Mucosa of descending colon (tissue), 3 donors: ENCODE measurements at regions not wholly inside any gene's neighbourhood (a gene's known extent, or its start where the extent isn't known, plus 50 kb on each side); places are given as distances from the start of the nearest gene placed in this dataset.

Source experiments
- ATAC-seq: fragments of 200-7000 bp; cut with Tn5 transposase; one replicate; pipeline ENCODE4 v1.9.1; 2020; ENCODE audit warnings: mild to moderate bottlenecking, moderate library complexity
- DNase-seq, 3 donors: peaks; one replicate each; pipeline ENCODE4 v3.0.0-alpha.2; 2020
- H3K36me3 ChIP-seq: fragments of 200-600 bp; one replicate; pipeline ENCODE4 v1.8.0; 2021; ENCODE audit warnings: low read depth, mild to moderate bottlenecking
- H3K4me1 ChIP-seq: fragments of 200-600 bp; one replicate; pipeline ENCODE4 v1.8.0; 2021; ENCODE audit warnings: low read depth, mild to moderate bottlenecking
- H3K4me3 ChIP-seq: fragments of 200-600 bp; one replicate; pipeline ENCODE4 v1.8.0; 2021; ENCODE audit warnings: mild to moderate bottlenecking
- H3K9me3 ChIP-seq: fragments of 200-600 bp; one replicate; pipeline ENCODE4 v1.8.0; 2021; ENCODE audit warnings: mild to moderate bottlenecking
- intact Hi-C, 2 donors: fragments of 100-400 bp; cut with DNase I in 1 of 2; cut with micrococcal nuclease in 1 of 2; formaldehyde crosslinking; loops; one replicate each; pipeline versions ENCODE4 v1.11.0 to v1.11.1; 2022; cut with DNase I, micrococcal nuclease
- TF ChIP-seq, protein P1 (sequence below): fragments of 200-600 bp; IDR thresholded peaks from one replicate; pipeline ENCODE4 v1.8.0; 2022; ENCODE audit warnings: antibody characterized with exemption, mild to moderate bottlenecking
- donor health status: DM: no; HTN: no; CAD: no; lungs with moderate emphysema.
- donor health status: DM: no; HTN: no; CAD: no.
- donor health status: DM: no; HTN: yes; CAD: no.

DNA sequence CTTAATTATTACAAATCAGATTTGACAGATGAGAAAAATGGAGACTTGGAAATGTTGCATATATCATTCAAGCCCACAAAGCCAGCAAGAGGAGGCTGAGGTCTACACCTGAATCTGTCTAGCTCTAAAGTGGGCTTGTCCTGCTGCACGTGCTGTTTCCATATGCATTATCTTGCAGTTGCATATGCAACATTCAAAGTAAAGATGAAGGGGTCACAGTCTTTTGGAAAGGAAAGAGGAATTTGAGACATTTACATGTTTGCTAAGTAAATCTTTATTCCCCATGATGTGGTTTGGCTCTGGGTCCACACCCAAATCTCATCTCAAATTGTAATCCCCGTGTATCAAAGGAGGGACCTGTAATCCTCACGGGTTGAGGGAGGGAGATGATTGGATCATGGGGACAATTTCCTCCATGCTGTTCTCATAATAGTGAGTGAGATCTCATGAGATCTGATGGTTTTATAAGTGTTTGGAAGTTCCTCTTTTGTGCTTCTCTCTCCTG, 98.3 kb downstream of the BACH1 start:
- DNase-seq, result no peak
- H3K4me3 ChIP-seq, result no peak overlapping the region
- TF ChIP-seq, protein P1, sequence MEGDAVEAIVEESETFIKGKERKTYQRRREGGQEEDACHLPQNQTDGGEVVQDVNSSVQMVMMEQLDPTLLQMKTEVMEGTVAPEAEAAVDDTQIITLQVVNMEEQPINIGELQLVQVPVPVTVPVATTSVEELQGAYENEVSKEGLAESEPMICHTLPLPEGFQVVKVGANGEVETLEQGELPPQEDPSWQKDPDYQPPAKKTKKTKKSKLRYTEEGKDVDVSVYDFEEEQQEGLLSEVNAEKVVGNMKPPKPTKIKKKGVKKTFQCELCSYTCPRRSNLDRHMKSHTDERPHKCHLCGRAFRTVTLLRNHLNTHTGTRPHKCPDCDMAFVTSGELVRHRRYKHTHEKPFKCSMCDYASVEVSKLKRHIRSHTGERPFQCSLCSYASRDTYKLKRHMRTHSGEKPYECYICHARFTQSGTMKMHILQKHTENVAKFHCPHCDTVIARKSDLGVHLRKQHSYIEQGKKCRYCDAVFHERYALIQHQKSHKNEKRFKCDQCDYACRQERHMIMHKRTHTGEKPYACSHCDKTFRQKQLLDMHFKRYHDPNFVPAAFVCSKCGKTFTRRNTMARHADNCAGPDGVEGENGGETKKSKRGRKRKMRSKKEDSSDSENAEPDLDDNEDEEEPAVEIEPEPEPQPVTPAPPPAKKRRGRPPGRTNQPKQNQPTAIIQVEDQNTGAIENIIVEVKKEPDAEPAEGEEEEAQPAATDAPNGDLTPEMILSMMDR, result no peak
- no peaks in the 10 kb centered on the region for H3K4me1 ChIP-seq
- no peak for ATAC-seq
- intact Hi-C loops, result no loop called here
- H3K36me3 ChIP-seq, result no peaks in the 10 kb centered on the region
- no peaks in the 10 kb centered on the region for H3K9me3 ChIP-seq

DNA sequence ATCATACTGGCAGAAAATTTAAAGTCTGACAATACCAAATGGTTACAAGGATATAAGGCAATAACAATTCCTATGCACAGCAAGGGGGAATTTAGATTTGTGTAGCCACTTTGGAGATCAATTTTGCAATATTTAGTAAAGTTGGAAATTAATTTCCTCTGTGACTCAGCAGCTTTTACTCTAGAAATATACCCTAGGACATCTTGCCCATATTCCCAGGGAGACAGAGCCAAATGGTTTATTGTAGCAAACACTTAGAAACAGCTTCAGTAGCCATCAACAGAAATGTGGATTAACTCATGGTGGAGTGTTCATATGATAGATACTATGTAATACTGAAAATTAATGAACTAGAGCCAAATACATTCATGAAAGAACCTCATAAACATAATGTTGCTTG, 104.6 kb downstream of the BACH1 start:
- no peak for ATAC-seq
- H3K4me3 ChIP-seq, result no peak overlapping the region
- intact Hi-C loops, result no loop called here
- no peaks in the 10 kb centered on the region for H3K9me3 ChIP-seq
- TF ChIP-seq, protein P1, result no peak
- H3K4me1 ChIP-seq, result no peaks in the 10 kb centered on the region
- H3K36me3 ChIP-seq, result no peaks in the 10 kb centered on the region
- no peak for DNase-seq

- H3K4me3 ChIP-seq, result no peak overlapping the region
- intact Hi-C loops, result no loop called here
- H3K9me3 ChIP-seq, result no peaks in the 10 kb centered on the region
- no peaks in the 10 kb centered on the region for H3K4me1 ChIP-seq
- no peaks in the 10 kb centered on the region for H3K36me3 ChIP-seq
- no peak for DNase-seq
- TF ChIP-seq, protein P1, result no peak
- peak; percentile 14 for ATAC-seq
These were observed 105.3 kb downstream of the BACH1 start for GRCh38 chr21:29403922-29404538.

- H3K36me3 ChIP-seq, result no peaks in the 10 kb centered on the region
These were observed 106.9 kb downstream of the BACH1 start for GRCh38 chr21:29405503-29406122.

GRCh38 chr21:29406385-29406784, 107.7 kb downstream of the BACH1 start:
- no peak overlapping the region for H3K4me3 ChIP-seq
- TF ChIP-seq, protein P1, result no peak
- H3K4me1 ChIP-seq, result no peaks in the 10 kb centered on the region

More at GRCh38 chr21:29405503-29406122, 106.9 kb downstream of the BACH1 start:
- intact Hi-C loops, result no loop called here
- TF ChIP-seq, protein P1, result no peak
- Histone ChIP-seq H3K4me3 (no peak overlapping the region), H3K4me1 (no peaks in the 10 kb centered on the region), H3K9me3 (no peaks in the 10 kb centered on the region)
- ATAC-seq (no peak), DNase-seq (no peak)

More at GRCh38 chr21:29406385-29406784, 107.7 kb downstream of the BACH1 start:
- no peak for ATAC-seq
- intact Hi-C loops, result no loop called here
- H3K9me3 ChIP-seq, result no peaks in the 10 kb centered on the region
- no peaks in the 10 kb centered on the region for H3K36me3 ChIP-seq
- DNase-seq, result no peak
